Activated CD8-positive, alpha-beta memory T cell treated with anti-CD3 and anti-CD28 coated beads, Interleukin-2, amount 10 ng/mL, durations not matched to agents 7 days and 5 days (primary cell): ENCODE measurements at regions not wholly inside any gene's neighbourhood (a gene's known extent, or its start where the extent isn't known, plus 50 kb on each side); places are given as distances from the start of the nearest gene placed in this dataset.
A peak's percentile ranks its signal among the peaks of the same experiment; 100 is the strongest.
"Not testable (repeated sequence)": the region's sequence is repeated elsewhere in the genome, so short reads cannot be mapped to it uniquely, and the experiment has no call there.

Source experiments
- ATAC-seq: fragments of 150-1000 bp; cut with Tn5 transposase; one replicate; pipeline ENCODE4 v1.10.0; 2021; ENCODE audit warnings: moderate library complexity
- CTCF ChIA-PET: fragments of 350-600 bp; sonication (Branson Sonifier 250); formaldehyde crosslinking; loops from one replicate; lab custom pipeline; 2021; ENCODE audit warnings: antibody characterized with exemption; lab: Charles Lee
- DNase-seq: peaks from one replicate; pipeline ENCODE4 v3.0.0-alpha.2; 2020
- H3K27ac Mint-ChIP-seq: one replicate; pipeline ENCODE4 v1.8.0; 2021; ENCODE audit warnings: mild to moderate bottlenecking, mixed read lengths
- H3K27me3 Mint-ChIP-seq: one replicate; pipeline ENCODE4 v1.8.0; 2021; ENCODE audit warnings: mixed read lengths
- H3K36me3 Mint-ChIP-seq: one replicate; pipeline ENCODE4 v1.8.0; 2021; ENCODE audit warnings: mild to moderate bottlenecking, mixed read lengths
- H3K4me1 Mint-ChIP-seq: one replicate; pipeline ENCODE4 v1.8.0; 2021; ENCODE audit warnings: mixed read lengths
- H3K4me3 Mint-ChIP-seq: one replicate; pipeline ENCODE4 v1.8.0; 2021; ENCODE audit warnings: mild to moderate bottlenecking, moderate library complexity, mixed read lengths
- H3K9me3 Mint-ChIP-seq: one replicate; pipeline ENCODE4 v1.8.0; 2022; ENCODE audit warnings: low read depth, mixed read lengths

- CTCF ChIA-PET, result no interaction called here
- no peak for DNase-seq
- H3K4me3 Mint-ChIP-seq, result no peak overlapping the region
- H3K4me1 Mint-ChIP-seq, result no peaks in the 10 kb centered on the region
- no peak overlapping the region for H3K27ac Mint-ChIP-seq
- H3K27me3 Mint-ChIP-seq, result no peaks in the 10 kb centered on the region
- ATAC-seq, result no peak
- no peaks in the 10 kb centered on the region for H3K9me3 Mint-ChIP-seq
- no peaks in the 10 kb centered on the region for H3K36me3 Mint-ChIP-seq
Observed at GRCh38 chr3:87555290-87555689, 278.9 kb upstream of the POU1F1 start.

- no peak overlapping the region for H3K27ac Mint-ChIP-seq
- CTCF ChIA-PET, result no interaction called here
- no peaks in the 10 kb centered on the region for H3K9me3 Mint-ChIP-seq
- H3K4me1 Mint-ChIP-seq, result no peaks in the 10 kb centered on the region
- no peaks in the 10 kb centered on the region for H3K36me3 Mint-ChIP-seq
- H3K4me3 Mint-ChIP-seq, result no peak overlapping the region
- ATAC-seq (no peak), DNase-seq (no peak)
- no peaks in the 10 kb centered on the region for H3K27me3 Mint-ChIP-seq
Observed at GRCh38 chr3:87553058-87553457, 276.7 kb upstream of the POU1F1 start.

GRCh38 chr3:87550892-87551291 lies 274.5 kb upstream of the POU1F1 start:
- Mint-ChIP-seq H3K4me1 (no peaks in the 10 kb centered on the region), H3K4me3 (no peak overlapping the region), H3K9me3 (no peaks in the 10 kb centered on the region), H3K27me3 (no peaks in the 10 kb centered on the region), H3K27ac (no peak overlapping the region), H3K36me3 (no peaks in the 10 kb centered on the region)
- ATAC-seq, result no peak
- no peak for DNase-seq
- CTCF ChIA-PET, result interaction anchor here (1.3 kb wide), 1 partner anchor 12 kb away, joined by 4 read pairs; no protein-coding TSS in a partner anchor

GRCh38 chr3:87549208-87549607 lies 272.8 kb upstream of the POU1F1 start:
- ATAC-seq (no peak), DNase-seq (no peak)
- H3K36me3 Mint-ChIP-seq, result no peaks in the 10 kb centered on the region
- no peak overlapping the region for H3K27ac Mint-ChIP-seq
- H3K4me1 Mint-ChIP-seq, result no peaks in the 10 kb centered on the region
- CTCF ChIA-PET, result no interaction called here
- no peaks in the 10 kb centered on the region for H3K27me3 Mint-ChIP-seq
- H3K9me3 Mint-ChIP-seq, result no peaks in the 10 kb centered on the region
- no peak overlapping the region for H3K4me3 Mint-ChIP-seq

- no peak overlapping the region for H3K4me3 Mint-ChIP-seq
- H3K9me3 Mint-ChIP-seq, result no peaks in the 10 kb centered on the region
- H3K4me1 Mint-ChIP-seq, result no peaks in the 10 kb centered on the region
- ATAC-seq (no peak), DNase-seq (no peak)
- no peaks in the 10 kb centered on the region for H3K36me3 Mint-ChIP-seq
- no peak overlapping the region for H3K27ac Mint-ChIP-seq
- CTCF ChIA-PET, result no interaction called here
- no peaks in the 10 kb centered on the region for H3K27me3 Mint-ChIP-seq
Observed at GRCh38 chr3:87548271-87548670, 271.9 kb upstream of the POU1F1 start.

- H3K36me3 Mint-ChIP-seq, result no peaks in the 10 kb centered on the region
- no peaks in the 10 kb centered on the region for H3K9me3 Mint-ChIP-seq
- H3K27ac Mint-ChIP-seq, result no peak overlapping the region
- ATAC-seq, result no peak
- DNase-seq, result no peak
- CTCF ChIA-PET, result no interaction called here
- no peaks in the 10 kb centered on the region for H3K4me1 Mint-ChIP-seq
- H3K27me3 Mint-ChIP-seq, result no peaks in the 10 kb centered on the region
- no peak overlapping the region for H3K4me3 Mint-ChIP-seq
Observed at GRCh38 chr3:87546216-87546615, 269.8 kb upstream of the POU1F1 start.

GRCh38 chr3:87543408-87543807 lies 267.0 kb upstream of the POU1F1 start:
- H3K9me3 Mint-ChIP-seq, H3K4me3 Mint-ChIP-seq, CTCF ChIA-PET, H3K4me1 Mint-ChIP-seq, ATAC-seq, H3K27ac Mint-ChIP-seq, H3K36me3 Mint-ChIP-seq, H3K27me3 Mint-ChIP-seq, DNase-seq: not testable (repeated sequence)

- no peak overlapping the region for H3K4me3 Mint-ChIP-seq
- no peaks in the 10 kb centered on the region for H3K9me3 Mint-ChIP-seq
- no peaks in the 10 kb centered on the region for H3K4me1 Mint-ChIP-seq
- H3K27ac Mint-ChIP-seq, result no peak overlapping the region
- CTCF ChIA-PET, result no interaction called here
- H3K36me3 Mint-ChIP-seq, result no peaks in the 10 kb centered on the region
- DNase-seq (no peak), ATAC-seq (no peak)
- no peaks in the 10 kb centered on the region for H3K27me3 Mint-ChIP-seq
Observed at GRCh38 chr3:87541723-87542122, 265.3 kb upstream of the POU1F1 start.

GRCh38 chr3:87538722-87539121 lies 262.3 kb upstream of the POU1F1 start:
- DNase-seq, H3K9me3 Mint-ChIP-seq, H3K27ac Mint-ChIP-seq, CTCF ChIA-PET, H3K4me3 Mint-ChIP-seq, H3K27me3 Mint-ChIP-seq, H3K4me1 Mint-ChIP-seq, ATAC-seq, H3K36me3 Mint-ChIP-seq: not testable (repeated sequence)

GRCh38 chr3:87509401-87509800 lies 233.0 kb upstream of the POU1F1 start:
- DNase-seq (no peak), ATAC-seq (no peak)
- no peaks in the 10 kb centered on the region for H3K27me3 Mint-ChIP-seq
- H3K4me1 Mint-ChIP-seq, result no peaks in the 10 kb centered on the region
- H3K36me3 Mint-ChIP-seq, result no peaks in the 10 kb centered on the region
- CTCF ChIA-PET, result interaction anchor here (0.6 kb wide), 1 partner anchor 18 kb away, joined by 4 read pairs; no protein-coding TSS in a partner anchor
- no peak overlapping the region for H3K27ac Mint-ChIP-seq
- H3K4me3 Mint-ChIP-seq, result no peak overlapping the region
- H3K9me3 Mint-ChIP-seq, result no peaks in the 10 kb centered on the region

- DNase-seq (no peak), ATAC-seq (no peak)
- Mint-ChIP-seq H3K27ac (no peak overlapping the region), H3K4me1 (no peaks in the 10 kb centered on the region), H3K27me3 (no peaks in the 10 kb centered on the region), H3K36me3 (no peaks in the 10 kb centered on the region), H3K4me3 (no peak overlapping the region), H3K9me3 (no peaks in the 10 kb centered on the region)
- CTCF ChIA-PET, result interaction anchor here (0.6 kb wide), 1 partner anchor 18 kb away, joined by 4 read pairs; no protein-coding TSS in a partner anchor
Observed at GRCh38 chr3:87508921-87509320, 232.5 kb upstream of the POU1F1 start.

GRCh38 chr3:87507753-87508152 lies 231.4 kb upstream of the POU1F1 start:
- no peaks in the 10 kb centered on the region for H3K4me1 Mint-ChIP-seq
- H3K36me3 Mint-ChIP-seq, result no peaks in the 10 kb centered on the region
- no peak overlapping the region for H3K4me3 Mint-ChIP-seq
- no peak overlapping the region for H3K27ac Mint-ChIP-seq
- CTCF ChIA-PET, result no interaction called here
- H3K27me3 Mint-ChIP-seq, result no peaks in the 10 kb centered on the region
- DNase-seq (no peak), ATAC-seq (no peak)
- H3K9me3 Mint-ChIP-seq, result no peaks in the 10 kb centered on the region

GRCh38 chr3:87503900-87504498 lies 227.6 kb upstream of the POU1F1 start:
- Mint-ChIP-seq H3K36me3 (no peaks in the 10 kb centered on the region), H3K4me3 (no peak overlapping the region), H3K27ac (no peak overlapping the region), H3K9me3 (no peaks in the 10 kb centered on the region), H3K27me3 (no peaks in the 10 kb centered on the region), H3K4me1 (no peaks in the 10 kb centered on the region)
- ATAC-seq, result peak; percentile 63
- CTCF ChIA-PET, result interaction anchor here (1.0 to 3.4 kb wide), 3 partner anchors 153 to 244 kb away, joined by 6 to 12 read pairs (median 9); no protein-coding TSS in a partner anchor
- no peak for DNase-seq

GRCh38 chr3:87501076-87501475 lies 224.7 kb upstream of the POU1F1 start:
- no peaks in the 10 kb centered on the region for H3K27me3 Mint-ChIP-seq
- no peak overlapping the region for H3K27ac Mint-ChIP-seq
- CTCF ChIA-PET, result interaction anchor here (3.4 kb wide), 1 partner anchor 241 kb away, joined by 12 read pairs; no protein-coding TSS in a partner anchor
- DNase-seq (no peak), ATAC-seq (no peak)
- H3K36me3 Mint-ChIP-seq, result no peaks in the 10 kb centered on the region
- no peak overlapping the region for H3K4me3 Mint-ChIP-seq
- no peaks in the 10 kb centered on the region for H3K9me3 Mint-ChIP-seq
- no peaks in the 10 kb centered on the region for H3K4me1 Mint-ChIP-seq
